ENCODE measurements at regions not wholly inside any gene's neighbourhood (a gene's known extent, or its start where the extent isn't known, plus 50 kb on each side); places are given as distances from the start of the nearest gene placed in this dataset.
"Not testable (repeated sequence)": the region's sequence is repeated elsewhere in the genome, so short reads cannot be mapped to it uniquely, and the experiment has no call there.

GRCh38 chr2:234695981-234696380, 199.1 kb upstream of the ARL4C start:
- DNase-seq (no peak), ATAC-seq (no peak)

GRCh38 chr2:234694244-234695013, 197.5 kb upstream of the ARL4C start:
- ATAC-seq (peak; percentile 71), DNase-seq (no peak)

GRCh38 chr2:234693681-234694190, 196.9 kb upstream of the ARL4C start:
- DNase-seq, ATAC-seq: not testable (repeated sequence)

- not testable (repeated sequence) for ATAC-seq, DNase-seq
Observed at GRCh38 chr2:234693191-234693590, 196.3 kb upstream of the ARL4C start.

- DNase-seq: no peak
- ATAC-seq: no peak
Observed at GRCh38 chr2:234691968-234692955, 195.4 kb upstream of the ARL4C start.

- no peak for DNase-seq
- ATAC-seq: no peak
Observed at GRCh38 chr2:234691214-234691575, 194.3 kb upstream of the ARL4C start.

- ATAC-seq: no peak
- no peak for DNase-seq
Observed at GRCh38 chr2:234690569-234691213, 193.8 kb upstream of the ARL4C start.

- no peak for ATAC-seq
- DNase-seq: no peak
Observed at GRCh38 chr2:234689911-234690379, 193.1 kb upstream of the ARL4C start.

- DNase-seq: no peak
- ATAC-seq: no peak
Observed at GRCh38 chr2:234687718-234688475, 191.0 kb upstream of the ARL4C start.

- no peak for DNase-seq
- ATAC-seq: no peak
Observed at GRCh38 chr2:234686088-234686890, 189.4 kb upstream of the ARL4C start.

GRCh38 chr2:234684466-234684865, 187.6 kb upstream of the ARL4C start:
- ATAC-seq (no peak), DNase-seq (no peak)

- DNase-seq (no peak), ATAC-seq (no peak)
Observed at GRCh38 chr2:234683950-234684349, 187.1 kb upstream of the ARL4C start.

- ATAC-seq: no peak
- no peak for DNase-seq
Observed at GRCh38 chr2:234682492-234683228, 185.8 kb upstream of the ARL4C start.

GRCh38 chr2:234680688-234681619, 184.1 kb upstream of the ARL4C start:
- DNase-seq: no peak
- no peak for ATAC-seq

- no peak for DNase-seq
- ATAC-seq: no peak
Observed at GRCh38 chr2:234679741-234680687, 183.1 kb upstream of the ARL4C start.

GRCh38 chr2:234679301-234679740, 182.4 kb upstream of the ARL4C start:
- DNase-seq (no peak), ATAC-seq (no peak)

- no peak for ATAC-seq
- DNase-seq: no peak
Observed at GRCh38 chr2:234678711-234679110, 181.8 kb upstream of the ARL4C start.

All from stimulated activated naive CD8-positive, alpha-beta T cell treated with anti-CD3 and anti-CD28 coated beads, Interleukin-15, Interleukin-2, amounts not matched to agents 100 U/mL and 50 U/mL, for 24 hours (primary cell).